Stomach (tissue), 8 donors: ENCODE measurements at regions not wholly inside any gene's neighbourhood (a gene's known extent, or its start where the extent isn't known, plus 50 kb on each side); places are given as distances from the start of the nearest gene placed in this dataset.

ENCODE experiments used
- DNase-seq, 2 donors: peaks; one replicate each; pipeline versions ENCODE4 v3.0.0 to v3.0.0-alpha.2; 2013 to 2019
- H3K27ac ChIP-seq, 5 donors: fragments of 200-600 bp in 4 of 5; sonication (generic) in 4 of 5; one replicate each; pipeline ENCODE4 v1.5.1; 2013 to 2019; ENCODE audit warnings: mild to moderate bottlenecking in 1 of 5, moderate library complexity in 1 of 5
- H3K27me3 ChIP-seq, 3 donors: fragments of 200-600 bp; sonication (generic); one replicate each; pipeline ENCODE4 v1.5.1; 2017 to 2019; ENCODE audit warnings: mixed run types in 1 of 3
- H3K36me3 ChIP-seq, 4 donors: fragments of 200-600 bp; sonication (generic); 1 replicate in 3 of 4; 2 replicates in 1 of 4; pipeline ENCODE4 v1.5.1; 2016 to 2019
- H3K4me1 ChIP-seq, 4 donors: fragments of 200-600 bp; sonication (generic); one replicate each; pipeline ENCODE4 v1.5.1; 2016 to 2019
- H3K4me3 ChIP-seq, 4 donors: fragments of 200-600 bp; sonication (generic) in 3 of 4; one replicate each; pipeline ENCODE4 v1.5.1; 2016 to 2019; ENCODE audit warnings: mild to moderate bottlenecking in 1 of 4
- H3K9me3 ChIP-seq, 4 donors: fragments of 200-600 bp; sonication (generic); one replicate each; pipeline ENCODE4 v1.5.1; 2016 to 2019
- EP300 ChIP-seq: sonication (generic); formaldehyde crosslinking; IDR thresholded peaks from one replicate; pipeline ENCODE4 v1.6.1; 2017; ENCODE audit warnings: antibody characterized with exemption
- POLR2A ChIP-seq, 4 donors: fragments of 450-650 bp; IDR thresholded peaks; one replicate each; pipeline ENCODE4 v1.6.1; 2016; ENCODE audit warnings: antibody characterized with exemption in 4 of 4, control low read depth in 2 of 4, mild to moderate bottlenecking in 1 of 4, moderate library complexity in 1 of 4
- POLR2AphosphoS5 ChIP-seq, 3 donors: sonication (generic); formaldehyde crosslinking; IDR thresholded peaks; one replicate each; pipeline ENCODE4 v1.6.1; 2016; ENCODE audit warnings: antibody characterized with exemption in 3 of 3
- WGBS, 5 donors: extraction: QIAGEN DNeasy Blood & Tissue Kit in 3 of 5; methylation state at CpG; one replicate each; pipeline versions ENCODE4 v1.1.5 to v1.1.7; 2013 to 2018; 5-methylcytosine and 5-hydroxymethylcytosine counted together
- intact Hi-C: fragments of 100-400 bp; cut with DNase I; formaldehyde crosslinking; loops from one replicate; pipeline ENCODE4 v1.15.1; 2023; ENCODE audit warnings: low total_unique reads
- TF ChIP-seq, protein P1 (sequence below), 7 experiments: fragments of 450-650 bp in 4 of 7; fragments of 200-600 bp in 3 of 7; sonication (generic) in 3 of 7; IDR thresholded peaks; one replicate each; pipeline ENCODE4 v1.5.1; 2016 to 2019; ENCODE audit warnings: antibody characterized with exemption in 7 of 7, control low read depth in 2 of 7, mild to moderate bottlenecking in 1 of 7
- donor health status: healthy with polysubstance abuse.
- donor health status: Bipolar disorder and iron deficiency.
- donor health status: healthy.

DNA sequence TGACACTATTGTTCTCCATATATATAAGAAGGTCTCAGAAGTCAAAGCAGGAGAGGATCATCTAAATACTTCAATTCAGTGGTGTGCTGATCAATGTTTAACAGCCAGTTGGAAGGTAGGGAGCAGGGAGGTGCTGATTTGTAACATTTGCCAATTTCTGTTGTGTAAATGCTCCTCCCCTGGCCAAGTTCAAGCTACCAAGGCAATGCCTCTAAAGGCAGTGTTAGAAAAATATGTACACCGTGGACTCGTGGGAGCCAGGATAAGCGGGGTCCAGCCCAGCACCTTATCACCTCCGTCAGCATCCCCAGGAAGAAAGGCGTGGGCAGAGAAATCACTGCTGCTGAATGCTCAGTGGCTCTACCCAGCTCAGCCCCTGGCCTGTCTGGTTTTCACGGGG, 75.3 kb upstream of the COX10 start:
- Histone ChIP-seq H3K27ac (no peak overlapping the region), H3K27me3 (no peaks in the 10 kb centered on the region), H3K4me3 (no peak overlapping the region), H3K9me3 (no peaks in the 10 kb centered on the region), H3K36me3 (no peaks in the 10 kb centered on the region), H3K4me1 (peaks cover 0 to 11% (median 5%) of the 10 kb centered on the region in 4 donors)
- no peak for DNase-seq
- intact Hi-C loops, result no loop called here
- no peak for TF ChIP-seq POLR2AphosphoS5 (IDR thresholded peaks at IDR 0.05)
- no peak for TF ChIP-seq POLR2A (IDR thresholded peaks at IDR 0.05)
- no peak for TF ChIP-seq EP300
- TF ChIP-seq, protein P1, sequence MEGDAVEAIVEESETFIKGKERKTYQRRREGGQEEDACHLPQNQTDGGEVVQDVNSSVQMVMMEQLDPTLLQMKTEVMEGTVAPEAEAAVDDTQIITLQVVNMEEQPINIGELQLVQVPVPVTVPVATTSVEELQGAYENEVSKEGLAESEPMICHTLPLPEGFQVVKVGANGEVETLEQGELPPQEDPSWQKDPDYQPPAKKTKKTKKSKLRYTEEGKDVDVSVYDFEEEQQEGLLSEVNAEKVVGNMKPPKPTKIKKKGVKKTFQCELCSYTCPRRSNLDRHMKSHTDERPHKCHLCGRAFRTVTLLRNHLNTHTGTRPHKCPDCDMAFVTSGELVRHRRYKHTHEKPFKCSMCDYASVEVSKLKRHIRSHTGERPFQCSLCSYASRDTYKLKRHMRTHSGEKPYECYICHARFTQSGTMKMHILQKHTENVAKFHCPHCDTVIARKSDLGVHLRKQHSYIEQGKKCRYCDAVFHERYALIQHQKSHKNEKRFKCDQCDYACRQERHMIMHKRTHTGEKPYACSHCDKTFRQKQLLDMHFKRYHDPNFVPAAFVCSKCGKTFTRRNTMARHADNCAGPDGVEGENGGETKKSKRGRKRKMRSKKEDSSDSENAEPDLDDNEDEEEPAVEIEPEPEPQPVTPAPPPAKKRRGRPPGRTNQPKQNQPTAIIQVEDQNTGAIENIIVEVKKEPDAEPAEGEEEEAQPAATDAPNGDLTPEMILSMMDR (IDR thresholded peaks at IDR 0.05), result no peak
- WGBS, 5 donors, result 60 to 75% (median 70%) methylated on average over 6 of the region's 6 CpGs

DNA sequence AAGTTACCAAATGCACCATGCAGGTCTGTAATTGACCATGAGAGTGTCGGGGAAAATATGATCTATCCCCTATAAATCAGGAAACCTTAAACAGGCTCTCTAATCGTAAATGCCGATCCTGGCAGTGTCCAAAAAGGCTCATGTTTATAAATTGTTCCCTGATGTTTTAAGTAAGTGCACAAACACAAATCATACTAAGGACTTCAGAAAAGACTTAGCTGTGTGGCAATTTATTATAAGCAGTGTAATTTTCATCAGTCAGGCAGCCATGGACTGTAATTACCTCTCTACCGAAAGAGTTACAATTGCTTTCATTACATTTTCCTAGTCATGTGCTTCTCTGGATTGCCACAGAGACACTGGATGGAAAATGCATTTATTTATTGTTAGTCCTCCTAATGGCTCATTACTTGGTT, 73.4 kb upstream of the COX10 start:
- no peak overlapping the region for H3K27ac ChIP-seq
- 53 to 79% (median 59%) methylated on average over 4 of the region's 4 CpGs for WGBS, 5 donors

DNA sequence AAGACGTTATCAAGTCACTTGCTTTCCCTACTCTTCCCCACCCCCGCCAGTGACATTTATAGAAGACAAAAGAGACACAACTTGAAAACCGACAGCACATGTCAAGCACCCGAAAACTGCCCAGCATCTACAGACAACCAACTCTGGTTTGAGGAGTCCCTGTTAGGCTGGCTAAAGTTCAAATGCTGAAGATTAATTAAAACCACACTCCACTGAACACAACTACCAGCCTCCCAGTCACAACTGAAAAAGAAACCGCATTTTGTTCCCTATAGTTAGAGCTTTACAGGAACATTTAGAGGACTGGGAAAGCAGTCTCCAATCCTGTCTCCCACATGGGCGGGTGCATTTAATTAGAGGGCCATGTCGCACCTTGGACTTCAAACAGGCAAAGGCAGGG, 73.0 kb upstream of the COX10 start:
- no peak for TF ChIP-seq EP300
- TF ChIP-seq, protein P1 (IDR thresholded peaks at IDR 0.05), result no peak
- TF ChIP-seq POLR2A (IDR thresholded peaks at IDR 0.05), result no peak
- no peak for TF ChIP-seq POLR2AphosphoS5 (IDR thresholded peaks at IDR 0.05)
- intact Hi-C loops, result no loop called here
- Histone ChIP-seq H3K4me1 (peaks cover 0 to 11% (median 5%) of the 10 kb centered on the region in 4 donors), H3K36me3 (no peaks in the 10 kb centered on the region), H3K9me3 (no peaks in the 10 kb centered on the region), H3K4me3 (no peak overlapping the region), H3K27ac (no peak overlapping the region), H3K27me3 (no peaks in the 10 kb centered on the region)
- DNase-seq, result no peak
- WGBS, 5 donors, result 62 to 74% (median 68%) methylated on average over 7 of the region's 7 CpGs

More for the DNA sequence above, 73.4 kb upstream of the COX10 start:
- intact Hi-C loops, result no loop called here
- no peaks in the 10 kb centered on the region for H3K36me3 ChIP-seq
- no peak overlapping the region for H3K4me3 ChIP-seq
- peak in 1 of 2 donors; percentile 8 for DNase-seq
- H3K27me3 ChIP-seq, result no peaks in the 10 kb centered on the region
- H3K4me1 ChIP-seq, result peaks cover 0 to 11% (median 5%) of the 10 kb centered on the region in 4 donors
- H3K9me3 ChIP-seq, result no peaks in the 10 kb centered on the region
- TF ChIP-seq EP300 (no peak), POLR2AphosphoS5 (IDR thresholded peaks at IDR 0.05) (no peak), POLR2A (IDR thresholded peaks at IDR 0.05) (no peak)
- TF ChIP-seq, protein P1 (IDR thresholded peaks at IDR 0.05), result no peak

- H3K27me3 ChIP-seq, result no peaks in the 10 kb centered on the region
- WGBS, 5 donors, result 50 to 87% (median 78%) methylated on average over 3 of the region's 3 CpGs
- H3K36me3 ChIP-seq, result no peaks in the 10 kb centered on the region
- H3K4me3 ChIP-seq, result no peak overlapping the region
- H3K27ac ChIP-seq, result no peak overlapping the region
- no peak for TF ChIP-seq EP300
- TF ChIP-seq POLR2AphosphoS5 (IDR thresholded peaks at IDR 0.05), result no peak
- TF ChIP-seq POLR2A (IDR thresholded peaks at IDR 0.05), result no peak
- TF ChIP-seq, protein P1 (IDR thresholded peaks at IDR 0.05), result no peak
- peaks cover 0 to 11% (median 5%) of the 10 kb centered on the region in 4 donors for H3K4me1 ChIP-seq
- no peak for DNase-seq
- H3K9me3 ChIP-seq, result no peaks in the 10 kb centered on the region
- intact Hi-C loops, result no loop called here
Measured at GRCh38 chr17:13996748-13997147, 72.6 kb upstream of the COX10 start.
